ENCODE measurements at regions not wholly inside any gene's neighbourhood (a gene's known extent, or its start where the extent isn't known, plus 50 kb on each side); places are given as distances from the start of the nearest gene placed in this dataset.
"Not testable (repeated sequence)": the region's sequence is repeated elsewhere in the genome, so short reads cannot be mapped to it uniquely, and the experiment has no call there.

DNA sequence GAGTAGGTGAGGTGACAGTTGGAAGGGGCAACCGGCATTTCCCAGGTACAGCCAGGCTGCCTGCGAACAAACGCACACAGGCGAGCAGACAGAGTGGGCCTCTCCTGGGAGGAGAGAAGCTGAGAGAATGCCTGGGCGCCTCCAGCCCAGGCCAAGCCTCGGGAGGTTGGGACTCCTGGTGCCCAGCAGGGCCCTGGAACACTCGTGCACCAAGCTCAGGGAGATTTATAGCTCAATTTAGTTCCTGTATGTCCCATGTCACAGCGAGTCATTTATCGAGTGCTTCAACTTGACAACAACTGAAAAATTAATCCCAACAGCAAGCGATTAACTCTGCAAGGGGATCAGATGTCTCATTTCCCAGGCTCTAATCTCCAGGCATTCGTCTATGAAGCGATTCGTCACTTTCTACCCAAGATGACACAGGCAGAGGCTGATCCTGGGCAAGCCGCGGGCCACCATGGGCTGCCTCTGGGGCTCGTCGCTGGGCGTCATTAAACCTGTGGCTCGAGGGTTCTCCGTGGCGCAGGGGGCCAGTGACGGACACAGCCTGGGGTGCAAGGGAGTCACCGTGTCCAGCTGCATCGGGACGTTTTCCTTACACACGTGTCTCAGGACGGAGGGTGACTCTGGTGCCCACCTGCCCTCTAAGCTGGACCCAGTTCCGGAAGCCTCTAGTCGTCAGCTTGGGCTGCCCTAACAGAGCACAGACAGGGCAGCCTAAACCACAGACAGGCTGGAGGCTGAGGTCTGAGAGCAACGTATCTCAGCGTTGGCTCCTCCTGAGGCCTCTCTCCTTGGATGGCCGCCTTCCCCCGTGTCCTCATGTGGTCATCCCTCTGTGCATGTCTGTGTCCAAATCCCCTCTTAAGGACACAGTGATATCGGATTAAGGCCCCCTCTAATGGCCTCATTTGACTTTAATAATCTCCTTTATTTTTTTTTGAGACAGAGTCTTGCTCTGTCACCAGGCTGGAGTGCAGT lies 154.1 kb downstream of the CTTN start:
- no peaks in the 10 kb centered on the region for H3K36me3 ChIP-seq (ENCODE audit: control insufficient read depth, insufficient read depth, low read length)
- H3K27ac ChIP-seq (ENCODE audit: low read depth, low read length), result no peak overlapping the region
- no peak overlapping the region for H3K4me3 ChIP-seq (ENCODE audit: low read length)
- no peaks in the 10 kb centered on the region for H3K27me3 ChIP-seq (ENCODE audit: control insufficient read depth, insufficient read depth, low read length)
- H3K9ac ChIP-seq (ENCODE audit: low read length), result no peak overlapping the region
- no peaks in the 10 kb centered on the region for H3K4me1 ChIP-seq (ENCODE audit: control insufficient read depth, insufficient read depth, low read length)

DNA sequence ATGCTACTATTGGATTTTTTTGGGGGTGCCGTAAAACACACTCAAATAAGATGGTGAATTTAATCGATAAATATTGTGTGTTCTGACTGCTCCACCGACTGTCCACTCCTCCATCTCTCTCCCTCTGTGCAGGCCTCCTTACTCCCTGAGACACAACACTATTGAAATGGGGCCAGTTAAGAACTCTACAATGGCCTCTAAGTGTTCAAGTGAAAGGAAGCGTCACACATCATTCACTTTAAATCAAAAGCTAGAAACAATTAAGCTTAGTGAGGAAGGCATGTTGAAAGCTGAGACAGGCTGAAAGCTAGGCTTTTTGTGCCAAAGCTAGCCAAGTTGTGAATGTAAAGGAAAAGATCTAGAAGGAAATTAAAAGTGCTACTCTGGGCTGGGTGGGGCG lies 156.7 kb downstream of the CTTN start:
- Histone ChIP-seq H3K4me1 (ENCODE audit: control insufficient read depth, insufficient read depth, low read length) (no peaks in the 10 kb centered on the region), H3K4me3 (ENCODE audit: low read length) (no peak overlapping the region), H3K27me3 (ENCODE audit: control insufficient read depth, insufficient read depth, low read length) (no peaks in the 10 kb centered on the region), H3K36me3 (ENCODE audit: control insufficient read depth, insufficient read depth, low read length) (no peaks in the 10 kb centered on the region), H3K9ac (ENCODE audit: low read length) (no peak overlapping the region), H3K27ac (ENCODE audit: low read depth, low read length) (no peak overlapping the region)

DNA sequence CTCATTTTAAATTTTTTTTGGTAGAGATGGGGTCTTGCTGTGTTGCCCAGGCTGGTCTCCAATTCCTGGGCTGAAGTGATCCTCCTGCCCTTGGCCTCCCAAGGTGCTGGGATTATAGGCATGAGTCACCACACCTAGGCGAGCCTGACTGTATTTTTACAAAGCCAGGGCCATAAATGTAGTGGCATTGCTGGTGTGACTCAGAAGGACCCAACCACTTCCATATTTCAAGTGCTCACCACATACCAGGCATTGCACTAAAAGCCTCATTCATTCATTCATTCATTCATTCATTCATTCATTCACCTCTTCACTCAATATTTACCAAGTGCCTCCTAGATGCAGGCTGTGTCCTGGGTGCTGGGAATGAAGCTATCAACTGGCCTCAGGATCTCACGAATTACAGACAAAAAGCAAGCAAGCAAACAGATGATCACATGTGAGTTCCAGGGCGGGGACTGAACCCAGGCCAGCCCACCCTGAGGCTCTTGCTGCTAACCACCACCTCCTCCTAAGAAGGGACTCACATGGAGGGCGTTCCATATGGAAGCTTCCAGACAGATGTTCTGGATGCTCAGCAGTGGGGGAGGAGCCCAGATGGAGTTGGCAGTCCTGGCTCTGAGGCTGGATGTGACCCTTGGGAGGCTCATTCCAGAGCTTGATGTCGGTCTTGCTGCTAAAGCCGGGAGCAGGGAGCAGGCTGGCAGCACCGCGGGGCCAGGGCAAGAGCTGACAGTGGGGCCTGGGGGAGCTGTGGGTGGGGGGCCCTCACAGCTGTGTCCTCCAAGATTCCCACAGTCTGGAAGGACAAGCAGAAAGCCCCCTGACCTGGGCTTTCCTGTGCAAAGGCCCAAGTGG lies 158.8 kb downstream of the CTTN start:
- no peak overlapping the region for H3K9ac ChIP-seq (ENCODE audit: low read length)
- H3K27me3 ChIP-seq (ENCODE audit: control insufficient read depth, insufficient read depth, low read length), result no peaks in the 10 kb centered on the region

GRCh38 chr11:70557742-70558485 lies 159.6 kb downstream of the CTTN start:
- H3K4me1 ChIP-seq (ENCODE audit: control insufficient read depth, insufficient read depth, low read length), result no peaks in the 10 kb centered on the region
- no peaks in the 10 kb centered on the region for H3K36me3 ChIP-seq (ENCODE audit: control insufficient read depth, insufficient read depth, low read length)
- H3K27ac ChIP-seq (ENCODE audit: low read depth, low read length), result no peak overlapping the region
- no peak overlapping the region for H3K9ac ChIP-seq (ENCODE audit: low read length)
- H3K27me3 ChIP-seq (ENCODE audit: control insufficient read depth, insufficient read depth, low read length), result no peaks in the 10 kb centered on the region
- no peak overlapping the region for H3K4me3 ChIP-seq (ENCODE audit: low read length)

More for the DNA sequence above, 158.8 kb downstream of the CTTN start:
- Histone ChIP-seq H3K4me3 (ENCODE audit: low read length) (no peak overlapping the region), H3K4me1 (ENCODE audit: control insufficient read depth, insufficient read depth, low read length) (no peaks in the 10 kb centered on the region), H3K27ac (ENCODE audit: low read depth, low read length) (no peak overlapping the region), H3K36me3 (ENCODE audit: control insufficient read depth, insufficient read depth, low read length) (no peaks in the 10 kb centered on the region)

- Histone ChIP-seq H3K27me3 (ENCODE audit: control insufficient read depth, insufficient read depth, low read length) (no peaks in the 10 kb centered on the region), H3K36me3 (ENCODE audit: control insufficient read depth, insufficient read depth, low read length) (no peaks in the 10 kb centered on the region), H3K27ac (ENCODE audit: low read depth, low read length) (no peak overlapping the region), H3K4me1 (ENCODE audit: control insufficient read depth, insufficient read depth, low read length) (no peaks in the 10 kb centered on the region), H3K4me3 (ENCODE audit: low read length) (no peak overlapping the region), H3K9ac (ENCODE audit: low read length) (no peak overlapping the region)
Observed at GRCh38 chr11:70558681-70559080, 160.4 kb downstream of the CTTN start.

GRCh38 chr11:70559516-70559915 lies 161.2 kb downstream of the CTTN start:
- no peak overlapping the region for H3K9ac ChIP-seq (ENCODE audit: low read length)
- no peak overlapping the region for H3K27ac ChIP-seq (ENCODE audit: low read depth, low read length)
- H3K4me1 ChIP-seq (ENCODE audit: control insufficient read depth, insufficient read depth, low read length), result no peaks in the 10 kb centered on the region
- H3K4me3 ChIP-seq (ENCODE audit: low read length), result no peak overlapping the region
- H3K36me3 ChIP-seq (ENCODE audit: control insufficient read depth, insufficient read depth, low read length), result no peaks in the 10 kb centered on the region
- H3K27me3 ChIP-seq (ENCODE audit: control insufficient read depth, insufficient read depth, low read length), result no peaks in the 10 kb centered on the region

DNA sequence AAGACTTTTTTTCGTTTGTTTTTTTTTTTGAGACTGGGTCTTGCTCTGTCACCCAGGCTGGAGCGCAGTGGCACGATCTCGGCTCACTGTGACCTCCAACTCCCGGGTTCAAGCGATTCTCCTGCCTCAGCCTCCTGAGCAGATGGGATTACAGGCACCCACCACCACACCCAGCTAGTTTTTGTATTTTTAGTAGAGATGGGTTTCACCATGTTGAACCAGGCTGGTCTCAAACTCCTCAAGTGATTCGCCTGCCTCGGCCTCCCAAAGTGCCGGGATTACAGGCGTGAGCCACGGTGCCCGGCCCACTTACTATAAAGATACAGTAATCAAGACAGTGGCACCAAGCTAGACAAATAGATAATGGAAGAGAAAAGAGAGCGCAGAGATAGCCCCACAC lies 162.3 kb downstream of the CTTN start:
- not testable (repeated sequence) for H3K4me1 ChIP-seq (ENCODE audit: control insufficient read depth, insufficient read depth, low read length); H3K36me3 ChIP-seq (ENCODE audit: control insufficient read depth, insufficient read depth, low read length); H3K27me3 ChIP-seq (ENCODE audit: control insufficient read depth, insufficient read depth, low read length); H3K4me3 ChIP-seq (ENCODE audit: low read length); H3K27ac ChIP-seq (ENCODE audit: low read depth, low read length); H3K9ac ChIP-seq (ENCODE audit: low read length)

DNA sequence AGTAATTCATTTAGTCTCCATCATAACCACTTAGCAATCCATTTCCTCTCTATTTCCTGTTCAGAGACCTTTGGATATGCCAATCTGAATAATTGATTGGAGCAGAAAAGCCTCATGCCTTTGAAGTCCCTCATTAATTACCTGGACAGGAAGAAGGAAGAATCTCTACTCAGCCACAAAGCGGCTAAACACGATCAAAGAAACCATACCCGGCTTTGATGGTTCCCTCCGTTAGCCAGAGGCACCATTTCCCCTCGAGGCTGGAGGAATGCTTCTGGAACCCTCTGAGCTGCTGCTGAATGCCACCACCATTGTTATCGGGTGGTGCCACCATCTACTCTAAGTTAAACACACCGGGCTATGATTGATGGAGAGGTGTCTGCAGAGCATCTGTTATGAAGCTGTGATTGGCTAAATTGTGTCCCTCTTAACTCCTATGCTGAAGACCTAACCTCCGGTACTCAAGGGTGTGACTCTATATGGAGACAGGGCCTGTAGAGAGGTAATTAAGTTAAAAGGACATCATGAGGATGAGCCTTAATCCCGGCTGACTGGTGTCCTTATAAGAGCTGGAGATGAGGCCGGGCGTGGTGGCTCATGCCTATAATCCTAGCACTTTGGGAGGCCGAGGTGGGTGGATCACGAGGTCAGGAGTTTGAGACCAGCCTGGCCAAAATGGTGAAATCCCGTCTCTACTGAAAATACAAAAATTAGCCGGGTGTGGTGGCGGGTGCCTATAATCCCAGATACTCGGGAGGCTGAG lies 168.6 kb downstream of the CTTN start:
- H3K36me3 ChIP-seq (ENCODE audit: control insufficient read depth, insufficient read depth, low read length), result no peaks in the 10 kb centered on the region
- no peak overlapping the region for H3K27ac ChIP-seq (ENCODE audit: low read depth, low read length)
- H3K4me3 ChIP-seq (ENCODE audit: low read length), result no peak overlapping the region
- no peaks in the 10 kb centered on the region for H3K27me3 ChIP-seq (ENCODE audit: control insufficient read depth, insufficient read depth, low read length)
- peaks cover 6% of the 10 kb centered on the region for H3K4me1 ChIP-seq (ENCODE audit: control insufficient read depth, insufficient read depth, low read length)
- no peak overlapping the region for H3K9ac ChIP-seq (ENCODE audit: low read length)

GRCh38 chr11:70567680-70568034 lies 169.3 kb downstream of the CTTN start:
- H3K4me3 ChIP-seq (ENCODE audit: low read length), result peak overlapping the region; percentile 26
- H3K27ac ChIP-seq (ENCODE audit: low read depth, low read length), result no peak overlapping the region
- H3K4me1 ChIP-seq (ENCODE audit: control insufficient read depth, insufficient read depth, low read length), result peaks cover 6% of the 10 kb centered on the region
- H3K27me3 ChIP-seq (ENCODE audit: control insufficient read depth, insufficient read depth, low read length), result no peaks in the 10 kb centered on the region
- no peaks in the 10 kb centered on the region for H3K36me3 ChIP-seq (ENCODE audit: control insufficient read depth, insufficient read depth, low read length)
- H3K9ac ChIP-seq (ENCODE audit: low read length), result no peak overlapping the region

- Histone ChIP-seq H3K4me1 (ENCODE audit: control insufficient read depth, insufficient read depth, low read length) (peaks cover 6% of the 10 kb centered on the region), H3K27me3 (ENCODE audit: control insufficient read depth, insufficient read depth, low read length) (no peaks in the 10 kb centered on the region), H3K36me3 (ENCODE audit: control insufficient read depth, insufficient read depth, low read length) (no peaks in the 10 kb centered on the region), H3K27ac (ENCODE audit: low read depth, low read length) (no peak overlapping the region), H3K9ac (ENCODE audit: low read length) (peak overlapping the region; percentile 10), H3K4me3 (ENCODE audit: low read length) (peak overlapping the region; percentile 50)
Observed at GRCh38 chr11:70568035-70568813, 169.9 kb downstream of the CTTN start.

Data from rectal smooth muscle tissue (tissue), 1 donor.